Osteocyte (in vitro differentiated cells): ENCODE measurements at regions not wholly inside any gene's neighbourhood (a gene's known extent, or its start where the extent isn't known, plus 50 kb on each side); places are given as distances from the start of the nearest gene placed in this dataset.

Experiments used
- DNase-seq: peaks from one replicate; pipeline ENCODE4 v3.0.0; 2021; ENCODE audit warnings: mixed read lengths; ENCODE audit not compliant: unreplicated experiment; ENCODE audit errors: extremely low spot score
- H3K27ac Mint-ChIP-seq: one replicate; pipeline ENCODE4 v1.8.0; 2021; ENCODE audit warnings: mild to moderate bottlenecking, mixed read lengths; ENCODE audit not compliant: unreplicated experiment
- H3K27me3 Mint-ChIP-seq: one replicate; pipeline ENCODE4 v1.8.0; 2021; ENCODE audit warnings: mixed read lengths; ENCODE audit not compliant: unreplicated experiment
- H3K36me3 Mint-ChIP-seq: one replicate; pipeline ENCODE4 v1.8.0; 2021; ENCODE audit warnings: mixed read lengths; ENCODE audit not compliant: unreplicated experiment
- H3K4me1 Mint-ChIP-seq: one replicate; pipeline ENCODE4 v1.8.0; 2021; ENCODE audit warnings: mixed read lengths; ENCODE audit not compliant: unreplicated experiment
- H3K4me3 Mint-ChIP-seq: one replicate; pipeline ENCODE4 v1.8.0; 2021; ENCODE audit warnings: mild to moderate bottlenecking, moderate library complexity, mixed read lengths; ENCODE audit not compliant: unreplicated experiment
- H3K9me3 Mint-ChIP-seq: one replicate; pipeline ENCODE4 v1.8.0; 2021; ENCODE audit warnings: mixed read lengths; ENCODE audit not compliant: unreplicated experiment
- CTCF ChIP-seq: fragments of 200-600 bp; sonication (generic); IDR thresholded peaks from 2 replicates; pipeline ENCODE4 v1.5.0; 2021; ENCODE audit warnings: antibody characterized with exemption, mild to moderate bottlenecking, moderate library complexity

GRCh38 chrX:139191746-139192385 lies 338.7 kb upstream of the F9 start:
- no peak overlapping the region for H3K4me3 Mint-ChIP-seq
- H3K9me3 Mint-ChIP-seq: peaks cover 7% of the 10 kb centered on the region
- peaks cover 4% of the 10 kb centered on the region for H3K4me1 Mint-ChIP-seq
- H3K27ac Mint-ChIP-seq: no peak overlapping the region
- no peak for DNase-seq
- H3K27me3 Mint-ChIP-seq: peaks cover 15% of the 10 kb centered on the region
- no peak for TF ChIP-seq CTCF
- H3K36me3 Mint-ChIP-seq: no peaks in the 10 kb centered on the region

DNA sequence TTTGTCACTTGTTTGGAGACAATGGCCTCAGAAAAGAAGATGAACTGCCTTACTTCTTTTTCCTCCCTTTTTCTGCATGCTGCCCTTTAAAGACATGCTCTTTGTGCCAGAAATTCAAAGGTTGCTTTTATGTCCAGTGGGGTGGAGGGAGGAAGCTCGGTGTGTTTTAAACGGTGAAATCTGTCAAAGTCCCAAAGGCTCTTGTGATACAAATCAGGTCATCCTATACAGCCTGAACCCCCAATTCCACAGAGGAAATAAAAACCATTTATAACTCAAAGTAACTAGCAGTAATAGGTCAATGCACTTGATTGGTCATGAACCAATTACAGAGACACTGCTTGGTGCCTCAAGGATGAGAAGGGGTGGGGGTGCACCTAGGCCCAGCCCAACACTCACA lies 339.3 kb upstream of the F9 start:
- no peaks in the 10 kb centered on the region for H3K36me3 Mint-ChIP-seq
- peaks cover 7% of the 10 kb centered on the region for H3K9me3 Mint-ChIP-seq
- no peak overlapping the region for H3K4me3 Mint-ChIP-seq
- TF ChIP-seq CTCF: no peak
- H3K27ac Mint-ChIP-seq: no peak overlapping the region
- H3K27me3 Mint-ChIP-seq: peaks cover 15% of the 10 kb centered on the region
- DNase-seq: no peak
- peaks cover 4% of the 10 kb centered on the region for H3K4me1 Mint-ChIP-seq

GRCh38 chrX:139187738-139188137 lies 342.8 kb upstream of the F9 start:
- Mint-ChIP-seq H3K9me3 (peaks cover 4% of the 10 kb centered on the region), H3K27ac (no peak overlapping the region), H3K4me1 (no peaks in the 10 kb centered on the region), H3K27me3 (no peaks in the 10 kb centered on the region), H3K4me3 (no peak overlapping the region), H3K36me3 (no peaks in the 10 kb centered on the region)
- DNase-seq: no peak
- TF ChIP-seq CTCF: no peak

DNA sequence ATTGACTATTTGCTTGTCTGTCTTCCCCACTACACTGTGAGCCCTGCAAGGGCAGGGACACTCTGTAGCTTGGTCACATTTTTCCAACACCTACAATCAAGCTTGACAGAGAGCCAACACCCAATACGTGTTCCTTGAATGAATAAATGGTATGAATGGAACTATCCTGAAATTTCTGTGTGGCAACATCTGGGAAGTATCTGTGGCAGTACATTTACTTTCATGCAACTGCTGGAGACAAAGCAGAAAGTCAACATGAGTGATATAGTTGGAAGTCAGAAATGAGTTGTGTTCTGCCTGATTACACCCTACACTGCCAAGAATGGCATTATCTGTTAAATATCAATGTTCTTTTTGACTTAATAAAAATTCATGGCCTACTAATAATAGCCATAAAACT lies 343.5 kb upstream of the F9 start:
- no peaks in the 10 kb centered on the region for H3K27me3 Mint-ChIP-seq
- H3K27ac Mint-ChIP-seq: no peak overlapping the region
- H3K4me1 Mint-ChIP-seq: no peaks in the 10 kb centered on the region
- H3K36me3 Mint-ChIP-seq: no peaks in the 10 kb centered on the region
- TF ChIP-seq CTCF: no peak
- H3K4me3 Mint-ChIP-seq: no peak overlapping the region
- no peak for DNase-seq
- H3K9me3 Mint-ChIP-seq: peaks cover 4% of the 10 kb centered on the region

GRCh38 chrX:139179592-139179991 lies 350.9 kb upstream of the F9 start:
- no peaks in the 10 kb centered on the region for H3K27me3 Mint-ChIP-seq
- H3K36me3 Mint-ChIP-seq: no peaks in the 10 kb centered on the region
- no peaks in the 10 kb centered on the region for H3K4me1 Mint-ChIP-seq
- H3K9me3 Mint-ChIP-seq: peaks cover 26% of the 10 kb centered on the region
- no peak for TF ChIP-seq CTCF
- no peak for DNase-seq
- H3K27ac Mint-ChIP-seq: no peak overlapping the region
- no peak overlapping the region for H3K4me3 Mint-ChIP-seq
